HUES64 (cell line): ENCODE measurements at regions not wholly inside any gene's neighbourhood (a gene's known extent, or its start where the extent isn't known, plus 50 kb on each side); places are given as distances from the start of the nearest gene placed in this dataset.

Experiments used
- H3K27ac ChIP-seq: 2 replicates; pipeline ENCODE4 v1.7.0; 2013; ENCODE audit warnings: low read depth, low read length, inconsistent platforms
- H3K27me3 ChIP-seq: 2 replicates; pipeline ENCODE4 v1.6.1; 2013; ENCODE audit warnings: mild to moderate bottlenecking, low read length; ENCODE audit not compliant: insufficient read depth
- H3K36me3 ChIP-seq: 2 replicates; pipeline ENCODE4 v1.6.1; 2013; ENCODE audit warnings: mild to moderate bottlenecking, low read length; ENCODE audit not compliant: insufficient read depth
- H3K4me1 ChIP-seq: 2 replicates; pipeline ENCODE4 v1.6.1; 2013; ENCODE audit warnings: mild to moderate bottlenecking, low read length, moderate library complexity; ENCODE audit not compliant: insufficient read depth
- H3K4me3 ChIP-seq: 2 replicates; pipeline ENCODE4 v1.5.1; 2013; ENCODE audit warnings: mild to moderate bottlenecking, low read length, moderate library complexity
- H3K9ac ChIP-seq: 2 replicates; pipeline ENCODE4 v1.6.1; 2013; ENCODE audit warnings: mild to moderate bottlenecking, low read depth, low read length
- H3K9me3 ChIP-seq: 2 replicates; pipeline ENCODE4 v1.6.1; 2013; ENCODE audit warnings: low read depth, low read length; ENCODE audit not compliant: insufficient read depth
- WGBS: fragments of 150-250, 120-280 bp; methylation state at CpG from one replicate; pipeline ENCODE4 v1.1.7; 2013; ENCODE audit warnings: missing lambda C conversion rate; 5-methylcytosine and 5-hydroxymethylcytosine counted together

DNA sequence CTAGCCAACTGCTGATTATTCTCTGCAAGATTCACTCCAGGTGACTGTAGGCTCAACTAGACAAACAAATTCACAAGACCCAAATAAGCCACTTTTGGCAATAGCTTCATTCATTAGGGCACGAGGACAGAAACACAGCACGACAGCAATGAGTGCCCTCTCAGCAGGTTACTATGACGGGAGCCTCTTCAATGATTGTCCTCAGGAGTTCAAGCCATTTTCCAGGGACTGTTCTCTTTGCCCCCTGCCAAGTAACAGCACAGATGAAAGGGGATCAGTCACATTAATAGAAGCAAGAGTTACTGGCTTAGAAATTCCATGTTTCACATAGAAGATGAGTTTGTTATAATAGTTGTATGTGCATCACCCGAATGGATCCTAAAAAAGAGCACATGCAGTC is 712.2 kb downstream of the CDH8 start:
- peaks cover 5% of the 10 kb centered on the region; the same call in 1 of the 2 replicates for H3K4me1 ChIP-seq
- H3K4me3 ChIP-seq, result no peak overlapping the region
- H3K27ac ChIP-seq, result peak overlapping the region; percentile 37; the same call in 1 of the 2 replicates
- WGBS, result 69% methylated on average over 4 of the region's 4 CpGs
- no peaks in the 10 kb centered on the region for H3K36me3 ChIP-seq
- no peaks in the 10 kb centered on the region for H3K9me3 ChIP-seq
- H3K9ac ChIP-seq, result no peak overlapping the region
- H3K27me3 ChIP-seq, result no peaks in the 10 kb centered on the region

- WGBS, result 89% methylated on average over 6 of the region's 6 CpGs
- H3K9me3 ChIP-seq, result no peaks in the 10 kb centered on the region
- H3K36me3 ChIP-seq, result no peaks in the 10 kb centered on the region
- no peak overlapping the region for H3K4me3 ChIP-seq
- no peaks in the 10 kb centered on the region for H3K27me3 ChIP-seq
- H3K4me1 ChIP-seq, result peaks cover 5% of the 10 kb centered on the region; the same call in 1 of the 2 replicates
- H3K9ac ChIP-seq, result no peak overlapping the region
- H3K27ac ChIP-seq, result peak overlapping the region; percentile 37
Measured at GRCh38 chr16:61323456-61323855, 712.8 kb downstream of the CDH8 start.

DNA sequence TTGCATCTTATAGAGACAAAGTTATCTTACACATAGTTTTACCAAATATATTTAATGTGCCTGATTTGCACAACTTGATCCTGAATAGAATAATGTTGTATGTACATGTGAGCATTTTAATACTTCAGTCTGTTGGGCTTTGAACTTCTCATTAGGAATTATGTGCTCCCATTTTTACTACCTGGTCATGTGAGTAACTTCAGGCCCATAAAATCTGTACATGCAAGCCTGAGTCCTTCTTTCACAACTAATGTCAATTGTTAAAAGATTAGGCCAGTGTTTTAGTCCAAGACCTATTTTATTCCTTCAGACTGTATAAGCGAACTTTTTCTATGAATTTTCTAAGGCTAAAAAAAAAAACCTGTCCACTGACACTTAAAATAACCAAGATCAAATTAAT is 715.4 kb downstream of the CDH8 start:
- H3K9me3 ChIP-seq, result no peaks in the 10 kb centered on the region; the same call in 1 of the 2 replicates
- no peak overlapping the region for H3K9ac ChIP-seq
- H3K4me1 ChIP-seq, result peaks cover 5% of the 10 kb centered on the region; the same call in 1 of the 2 replicates
- H3K27ac ChIP-seq, result no peak overlapping the region
- H3K36me3 ChIP-seq, result no peaks in the 10 kb centered on the region
- WGBS, result 100% methylated on average over 1 of the region's 1 CpG
- no peaks in the 10 kb centered on the region for H3K27me3 ChIP-seq
- H3K4me3 ChIP-seq, result no peak overlapping the region

GRCh38 chr16:61313931-61314330 is 722.3 kb downstream of the CDH8 start:
- Histone ChIP-seq H3K9ac (no peak overlapping the region), H3K36me3 (no peaks in the 10 kb centered on the region), H3K4me1 (no peaks in the 10 kb centered on the region; the same call in 1 of the 2 replicates), H3K27ac (no peak overlapping the region), H3K27me3 (no peaks in the 10 kb centered on the region), H3K9me3 (no peaks in the 10 kb centered on the region; the same call in 1 of the 2 replicates), H3K4me3 (no peak overlapping the region)
- 96% methylated on average over 2 of the region's 2 CpGs for WGBS

DNA sequence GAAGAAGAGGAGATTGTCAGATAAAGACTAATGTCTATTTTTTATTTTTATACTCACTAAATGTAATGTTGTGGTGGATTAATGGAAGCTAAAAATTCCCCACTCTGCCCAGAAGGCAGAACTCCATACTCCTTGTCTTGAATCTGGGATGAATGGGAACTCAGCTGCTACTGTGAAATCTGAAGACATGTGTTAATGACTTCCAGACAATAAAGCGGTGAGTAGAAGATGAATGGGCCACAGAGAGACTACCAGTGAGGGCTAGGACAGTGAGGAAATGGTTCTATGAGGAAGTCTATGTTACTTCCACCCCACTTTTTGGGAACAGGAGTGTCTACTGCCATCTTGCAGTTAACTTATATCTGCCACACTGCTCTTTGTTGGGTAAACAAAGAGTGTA is 726.9 kb downstream of the CDH8 start:
- WGBS, result 95% methylated on average over 1 of the region's 1 CpG
- Histone ChIP-seq H3K36me3 (no peaks in the 10 kb centered on the region), H3K4me1 (no peaks in the 10 kb centered on the region; the same call in 1 of the 2 replicates), H3K27ac (no peak overlapping the region), H3K4me3 (no peak overlapping the region), H3K9ac (no peak overlapping the region), H3K9me3 (no peaks in the 10 kb centered on the region), H3K27me3 (no peaks in the 10 kb centered on the region)

GRCh38 chr16:61306204-61306603 is 730.0 kb downstream of the CDH8 start:
- Histone ChIP-seq H3K9ac (no peak overlapping the region), H3K9me3 (no peaks in the 10 kb centered on the region), H3K4me1 (no peaks in the 10 kb centered on the region), H3K27ac (no peak overlapping the region), H3K27me3 (no peaks in the 10 kb centered on the region), H3K36me3 (no peaks in the 10 kb centered on the region), H3K4me3 (no peak overlapping the region)
- WGBS, result 95% methylated on average over 6 of the region's 6 CpGs

DNA sequence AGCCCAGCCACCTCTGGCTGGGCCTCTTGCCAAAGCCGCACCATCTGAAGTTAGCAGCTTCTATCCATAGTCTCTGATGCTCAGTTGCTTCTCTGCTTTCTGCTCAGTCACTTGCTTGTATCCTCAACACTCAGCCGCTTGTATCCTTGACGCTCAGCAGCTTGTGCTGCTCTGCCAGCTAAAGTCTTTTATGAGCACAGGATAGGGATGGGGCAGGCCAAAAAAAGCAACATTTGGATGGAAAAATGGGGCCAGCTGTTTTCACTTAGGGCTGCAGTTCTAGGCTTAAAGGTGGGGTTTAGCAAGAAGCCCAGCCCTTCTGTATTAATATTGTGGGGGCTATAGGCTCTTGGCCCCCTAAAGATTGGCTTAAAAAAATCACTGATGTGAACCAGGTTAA is 739.4 kb downstream of the CDH8 start:
- H3K4me3 ChIP-seq, result no peak overlapping the region
- H3K9ac ChIP-seq, result no peak overlapping the region
- no peak overlapping the region for H3K27ac ChIP-seq
- 96% methylated on average over 3 of the region's 3 CpGs for WGBS
- no peaks in the 10 kb centered on the region for H3K9me3 ChIP-seq
- no peaks in the 10 kb centered on the region for H3K27me3 ChIP-seq
- peaks cover 18% of the 10 kb centered on the region for H3K4me1 ChIP-seq
- H3K36me3 ChIP-seq, result no peaks in the 10 kb centered on the region

GRCh38 chr16:61296305-61296704 is 739.9 kb downstream of the CDH8 start:
- WGBS, result 96% methylated on average over 7 of the region's 7 CpGs
- no peaks in the 10 kb centered on the region for H3K9me3 ChIP-seq

GRCh38 chr16:61295311-61295710 is 740.9 kb downstream of the CDH8 start:
- Histone ChIP-seq H3K27me3 (no peaks in the 10 kb centered on the region), H3K27ac (no peak overlapping the region), H3K9me3 (no peaks in the 10 kb centered on the region), H3K36me3 (no peaks in the 10 kb centered on the region), H3K9ac (no peak overlapping the region), H3K4me3 (no peak overlapping the region), H3K4me1 (peaks cover 24% of the 10 kb centered on the region)

More at GRCh38 chr16:61296305-61296704, 739.9 kb downstream of the CDH8 start:
- Histone ChIP-seq H3K27ac (no peak overlapping the region), H3K27me3 (no peaks in the 10 kb centered on the region), H3K4me3 (no peak overlapping the region), H3K9ac (no peak overlapping the region), H3K36me3 (no peaks in the 10 kb centered on the region), H3K4me1 (peaks cover 18% of the 10 kb centered on the region)

- Histone ChIP-seq H3K9ac (no peak overlapping the region), H3K4me3 (no peak overlapping the region), H3K9me3 (no peaks in the 10 kb centered on the region), H3K27ac (no peak overlapping the region), H3K27me3 (no peaks in the 10 kb centered on the region), H3K36me3 (no peaks in the 10 kb centered on the region), H3K4me1 (peaks cover 21% of the 10 kb centered on the region)
- 96% methylated on average over 1 of the region's 2 CpGs for WGBS
Measured at GRCh38 chr16:61289141-61289540, 747.1 kb downstream of the CDH8 start.

DNA sequence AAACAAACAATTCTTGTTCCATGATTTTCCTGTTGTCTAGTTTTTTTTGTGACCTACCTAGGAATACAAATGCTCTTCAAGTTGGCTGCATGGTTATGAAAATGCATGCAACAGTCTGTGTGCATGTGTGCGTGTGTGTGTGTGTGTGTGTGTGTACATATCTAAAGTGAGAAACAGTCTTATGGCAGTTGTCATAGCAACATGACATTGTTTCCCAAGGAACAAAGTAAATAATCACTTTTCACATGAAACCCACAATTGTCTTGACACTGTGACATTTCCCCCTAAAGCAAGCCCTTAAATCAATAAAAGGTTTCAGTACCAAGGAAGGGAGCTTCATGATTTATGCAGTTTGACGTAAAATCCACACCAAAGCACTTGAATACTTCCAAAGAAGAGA is 758.4 kb downstream of the CDH8 start:
- H3K4me1 ChIP-seq, result no peaks in the 10 kb centered on the region
- H3K27me3 ChIP-seq, result no peaks in the 10 kb centered on the region; the same call in 1 of the 2 replicates
- H3K27ac ChIP-seq, result no peak overlapping the region
- no peaks in the 10 kb centered on the region for H3K36me3 ChIP-seq
- H3K9ac ChIP-seq, result no peak overlapping the region
- H3K4me3 ChIP-seq, result no peak overlapping the region
- 92% methylated on average over 2 of the region's 2 CpGs for WGBS
- H3K9me3 ChIP-seq, result no peaks in the 10 kb centered on the region

GRCh38 chr16:61274211-61274610 is 762.0 kb downstream of the CDH8 start:
- no peaks in the 10 kb centered on the region for H3K4me1 ChIP-seq
- no peak overlapping the region for H3K4me3 ChIP-seq
- no peaks in the 10 kb centered on the region for H3K36me3 ChIP-seq
- H3K9me3 ChIP-seq, result no peaks in the 10 kb centered on the region
- H3K27ac ChIP-seq, result no peak overlapping the region
- no peak overlapping the region for H3K9ac ChIP-seq
- no peaks in the 10 kb centered on the region; the same call in 1 of the 2 replicates for H3K27me3 ChIP-seq
- 97% methylated on average over 5 of the region's 5 CpGs for WGBS
